ENCODE measurements at regions not wholly inside any gene's neighbourhood (a gene's known extent, or its start where the extent isn't known, plus 50 kb on each side); places are given as distances from the start of the nearest gene placed in this dataset.

GRCh38 chr5:112616812-112617547 lies 120.7 kb upstream of the APC start:
- TF ChIP-seq POLR2AphosphoS5 (IDR thresholded peaks at IDR 0.05) (no peak), CTCF (IDR thresholded peaks at IDR 0.05 in 8 of 11, conservative IDR thresholded peaks at IDR 0.05 in 3 of 11) (no peak), POLR2A (IDR thresholded peaks at IDR 0.05) (no peak)

Measured in spleen (tissue), 7 donors.